ENCODE measurements at regions not wholly inside any gene's neighbourhood (a gene's known extent, or its start where the extent isn't known, plus 50 kb on each side); places are given as distances from the start of the nearest gene placed in this dataset.

- H3K9ac ChIP-seq (ENCODE audit: control insufficient read depth, extremely low read depth, insufficient read depth, low read length) = no peak overlapping the region
Observed at GRCh38 chr9:1434811-1435210, 384.7 kb downstream of the DMRT2 start.

GRCh38 chr9:1440256-1440655 is 390.1 kb downstream of the DMRT2 start:
- H3K27ac ChIP-seq (ENCODE audit: control insufficient read depth, insufficient read depth, low read length) = no peak overlapping the region
- H3K27me3 ChIP-seq (ENCODE audit: control insufficient read depth, extremely low read depth, insufficient read depth, low read length) = no peaks in the 10 kb centered on the region
- dilution Hi-C loops (cut with MboI; ENCODE audit: extremely low pct_ligation_motif_present, low sequenced_read_pairs) = no loop called here
- H3K36me3 ChIP-seq (ENCODE audit: control insufficient read depth in 2 of 2, extremely low read depth in 1 of 2, insufficient read depth in 2 of 2, low read length in 2 of 2) = no peaks in the 10 kb centered on the region
- no peaks in the 10 kb centered on the region for H4K20me1 ChIP-seq (ENCODE audit: control insufficient read depth, extremely low read depth, insufficient read depth, low read length)
- no peak overlapping the region for H3K4me2 ChIP-seq (ENCODE audit: control insufficient read depth, extremely low read depth, insufficient read depth, low read depth, low read length)
- no peaks in the 10 kb centered on the region for H3K9me1 ChIP-seq (ENCODE audit: control insufficient read depth, extremely low read depth, insufficient read depth, low read length)
- no peak overlapping the region for H3K4me3 ChIP-seq (ENCODE audit: control insufficient read depth in 2 of 3, extremely low read depth in 1 of 3, insufficient read depth in 2 of 3, low read depth in 1 of 3, low read length in 3 of 3)
- no peaks in the 10 kb centered on the region for H3K79me2 ChIP-seq (ENCODE audit: control insufficient read depth, insufficient read depth, low read length)
- H3K9me3 ChIP-seq (ENCODE audit: control insufficient read depth, low read depth, low read length) = no peaks in the 10 kb centered on the region
- H2AFZ ChIP-seq (ENCODE audit: control insufficient read depth, low read length) = no peak overlapping the region
- no peaks in the 10 kb centered on the region for H3K4me1 ChIP-seq (ENCODE audit: control insufficient read depth, extremely low read depth, insufficient read depth, low read length)
- H3K9ac ChIP-seq (ENCODE audit: control insufficient read depth, extremely low read depth, insufficient read depth, low read length) = no peak overlapping the region
- FAIRE-seq = no peak
- DNase-seq (ENCODE audit: low read depth, low spot score) = no peak
- no peak for TF ChIP-seq EZH2 (IDR thresholded peaks at IDR 0.05; ENCODE audit: low read length)
- TF ChIP-seq CTCF (optimal IDR thresholded peaks at IDR 0.05 in 1 of 3, IDR thresholded peaks at IDR 0.05 in 1 of 3, conservative IDR thresholded peaks at IDR 0.05 in 1 of 3; ENCODE audit: extremely low read depth in 1 of 3, insufficient read depth in 2 of 3, low read length in 3 of 3) = no peak

More at GRCh38 chr9:1434811-1435210, 384.7 kb downstream of the DMRT2 start:
- FAIRE-seq (no peak), DNase-seq (ENCODE audit: low read depth, low spot score) (no peak)
- H3K36me3 ChIP-seq (ENCODE audit: control insufficient read depth in 2 of 2, extremely low read depth in 1 of 2, insufficient read depth in 2 of 2, low read length in 2 of 2) = no peaks in the 10 kb centered on the region
- TF ChIP-seq EZH2 (IDR thresholded peaks at IDR 0.05; ENCODE audit: low read length) (no peak), CTCF (optimal IDR thresholded peaks at IDR 0.05 in 1 of 3, IDR thresholded peaks at IDR 0.05 in 1 of 3, conservative IDR thresholded peaks at IDR 0.05 in 1 of 3; ENCODE audit: extremely low read depth in 1 of 3, insufficient read depth in 2 of 3, low read length in 3 of 3) (no peak)
- H3K79me2 ChIP-seq (ENCODE audit: control insufficient read depth, insufficient read depth, low read length) = no peaks in the 10 kb centered on the region
- H3K9me3 ChIP-seq (ENCODE audit: control insufficient read depth, low read depth, low read length) = no peaks in the 10 kb centered on the region
- dilution Hi-C loops (cut with MboI; ENCODE audit: extremely low pct_ligation_motif_present, low sequenced_read_pairs) = no loop called here
- no peak overlapping the region for H3K4me3 ChIP-seq (ENCODE audit: control insufficient read depth in 2 of 3, extremely low read depth in 1 of 3, insufficient read depth in 2 of 3, low read depth in 1 of 3, low read length in 3 of 3)
- no peaks in the 10 kb centered on the region for H3K27me3 ChIP-seq (ENCODE audit: control insufficient read depth, extremely low read depth, insufficient read depth, low read length)
- H3K4me1 ChIP-seq (ENCODE audit: control insufficient read depth, extremely low read depth, insufficient read depth, low read length) = no peaks in the 10 kb centered on the region
- no peaks in the 10 kb centered on the region for H4K20me1 ChIP-seq (ENCODE audit: control insufficient read depth, extremely low read depth, insufficient read depth, low read length)
- H2AFZ ChIP-seq (ENCODE audit: control insufficient read depth, low read length) = no peak overlapping the region
- H3K27ac ChIP-seq (ENCODE audit: control insufficient read depth, insufficient read depth, low read length) = no peak overlapping the region
- H3K9me1 ChIP-seq (ENCODE audit: control insufficient read depth, extremely low read depth, insufficient read depth, low read length) = no peaks in the 10 kb centered on the region
- no peak overlapping the region for H3K4me2 ChIP-seq (ENCODE audit: control insufficient read depth, extremely low read depth, insufficient read depth, low read depth, low read length)
